Psoas muscle (tissue), 7 donors: ENCODE measurements at regions not wholly inside any gene's neighbourhood (a gene's known extent, or its start where the extent isn't known, plus 50 kb on each side); places are given as distances from the start of the nearest gene placed in this dataset.

ENCODE experiments used
- ATAC-seq, 4 donors: fragments of 200-7000 bp; cut with Tn5 transposase; one replicate each; pipeline ENCODE4 v1.9.1; 2020; ENCODE audit warnings: moderate library complexity in 3 of 4, mild to moderate bottlenecking in 2 of 4
- DNase-seq, 2 donors: peaks; one replicate each; pipeline ENCODE4 v3.0.0-alpha.2; 2020
- H3K27ac ChIP-seq: fragments of 200-600 bp; one replicate; pipeline ENCODE4 v1.8.0; 2022
- H3K27me3 ChIP-seq, 3 donors: fragments of 200-600 bp in 1 of 3; one replicate each; pipeline versions ENCODE4 v1.6.1 to v1.8.0; 2013 to 2022; ENCODE audit warnings: low read length in 2 of 3, mild to moderate bottlenecking in 2 of 3, moderate library complexity in 1 of 3; ENCODE audit not compliant: insufficient read depth in 3 of 3
- H3K36me3 ChIP-seq, 2 donors: fragments of 200-600 bp in 1 of 2; one replicate each; pipeline versions ENCODE4 v1.6.1 to v1.8.0; 2013 to 2022; ENCODE audit warnings: low read depth in 1 of 2, mild to moderate bottlenecking in 1 of 2, moderate library complexity in 1 of 2; ENCODE audit not compliant: insufficient read depth in 1 of 2
- H3K4me1 ChIP-seq: fragments of 200-600 bp; one replicate; pipeline ENCODE4 v1.8.0; 2022
- H3K4me3 ChIP-seq: fragments of 200-600 bp; one replicate; pipeline ENCODE4 v1.8.0; 2022; ENCODE audit warnings: mild to moderate bottlenecking
- H3K9me3 ChIP-seq: fragments of 200-600 bp; one replicate; pipeline ENCODE4 v1.8.0; 2022
- CTCF ChIP-seq: fragments of 200-600 bp; IDR thresholded peaks from one replicate; pipeline ENCODE4 v1.8.0; 2022; ENCODE audit warnings: antibody characterized with exemption
- WGBS, 3 donors: extraction: QIAGEN DNeasy Blood & Tissue Kit; methylation state at CpG; one replicate each; pipeline versions ENCODE4 v1.1.6 to v1.1.7; 2013; 5-methylcytosine and 5-hydroxymethylcytosine counted together
- intact Hi-C, 2 donors: fragments of 100-400 bp; cut with DNase I; formaldehyde crosslinking; loops; one replicate each; pipeline versions ENCODE4 v1.11.0 to v1.14.2; 2022
- donor health status: healthy with polysubstance abuse.
- donor health status: DM: no; HTN: no; CAD: no; lungs with moderate emphysema.
- donor health status: Bipolar disorder and iron deficiency.
- donor health status: healthy.
- donor health status: DM: yes; HTN: yes; CAD: no.
- donor health status: DM: no; HTN: no; CAD: no.
- donor health status: DM: yes; HTN: yes; CAD: no.

DNA sequence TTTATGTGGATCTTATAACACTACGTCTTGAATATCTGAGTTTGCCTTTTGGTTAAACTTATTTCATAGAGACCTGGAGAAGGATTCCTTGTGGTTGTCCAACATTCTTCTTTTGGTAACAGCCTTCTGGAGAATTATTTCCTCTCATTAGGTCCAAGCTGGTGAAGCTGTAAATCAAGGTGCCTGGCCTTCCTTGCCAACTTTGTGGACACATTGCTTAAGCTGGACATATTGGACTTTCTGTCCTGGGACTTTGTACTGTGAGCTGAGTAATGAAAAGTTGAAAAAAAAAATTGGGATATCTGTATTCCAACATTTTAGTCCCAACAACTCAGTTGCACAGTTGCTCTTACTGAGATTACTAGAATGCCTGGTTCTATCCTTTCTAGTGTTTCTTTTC is 186.2 kb downstream of the HAO1 start:
- Histone ChIP-seq H3K27ac (no peak overlapping the region), H3K4me1 (no peaks in the 10 kb centered on the region), H3K9me3 (no peaks in the 10 kb centered on the region), H3K36me3 (no peaks in the 10 kb centered on the region), H3K4me3 (no peak overlapping the region), H3K27me3 (no peaks in the 10 kb centered on the region)
- ATAC-seq (no peak), DNase-seq (no peak)
- no peak for TF ChIP-seq CTCF
- intact Hi-C loops, result no loop called here
- WGBS, 3 donors, result 79 to 88% (median 80%) methylated on average over 1 of the region's 1 CpG

DNA sequence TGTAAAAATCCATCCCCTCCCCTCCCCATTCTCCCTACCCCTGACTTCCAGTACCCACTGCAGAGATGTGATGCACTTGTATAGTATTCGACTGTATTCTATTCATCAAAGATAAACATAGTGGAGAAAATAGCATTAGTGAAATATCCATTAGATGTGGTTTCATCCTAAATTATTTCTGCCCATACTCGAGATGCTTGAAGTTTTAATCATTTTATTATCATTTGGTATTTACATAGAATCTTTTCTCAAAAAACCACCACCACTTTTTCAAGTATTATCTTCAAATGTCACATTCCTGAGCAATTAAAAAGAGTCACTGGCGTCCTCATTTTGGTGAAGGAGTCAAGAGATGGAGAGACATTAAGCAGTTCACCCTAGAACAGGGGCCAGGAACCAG is 181.9 kb downstream of the HAO1 start:
- WGBS, 3 donors, result 69 to 81% (median 72%) methylated on average over 3 of the region's 3 CpGs
- intact Hi-C loops, result no loop called here
- no peaks in the 10 kb centered on the region for H3K36me3 ChIP-seq

GRCh38 chr20:7760247-7761031 is 179.8 kb downstream of the HAO1 start:
- no peak for TF ChIP-seq CTCF
- intact Hi-C loops, result no loop called here
- H3K9me3 ChIP-seq, result no peaks in the 10 kb centered on the region
- no peaks in the 10 kb centered on the region for H3K36me3 ChIP-seq
- no peak overlapping the region for H3K27ac ChIP-seq
- H3K4me3 ChIP-seq, result no peak overlapping the region
- DNase-seq, result no peak
- 23 to 40% (median 31%) methylated on average over 1 of the region's 1 CpG for WGBS, 3 donors
- no peaks in the 10 kb centered on the region for H3K4me1 ChIP-seq
- ATAC-seq, result no peak
- H3K27me3 ChIP-seq, result no peaks in the 10 kb centered on the region

More for the DNA sequence above, 181.9 kb downstream of the HAO1 start:
- Histone ChIP-seq H3K27me3 (no peaks in the 10 kb centered on the region), H3K27ac (no peak overlapping the region), H3K4me3 (no peak overlapping the region), H3K4me1 (no peaks in the 10 kb centered on the region), H3K9me3 (no peaks in the 10 kb centered on the region)
- no peak for ATAC-seq
- no peak for TF ChIP-seq CTCF
- DNase-seq, result no peak

DNA sequence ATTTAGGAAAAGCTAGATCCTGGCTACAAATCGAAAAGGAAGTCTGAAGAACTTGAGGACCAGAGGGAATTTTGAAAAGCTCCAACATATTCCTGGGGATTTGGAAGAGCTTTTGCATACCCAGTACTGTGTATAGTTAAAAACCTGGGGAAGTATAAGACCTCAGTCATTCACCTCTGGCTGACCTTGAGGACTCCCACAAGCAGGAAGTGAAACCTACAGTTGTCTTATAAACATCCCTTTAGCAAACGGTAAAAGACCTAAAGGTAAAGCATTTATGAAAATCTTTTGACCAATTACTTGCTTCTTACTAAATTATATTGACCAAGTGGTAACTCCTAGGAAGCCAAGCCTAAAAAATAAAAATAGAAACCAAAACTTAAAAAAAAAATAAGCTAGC is 175.0 kb downstream of the HAO1 start:
- H3K27ac ChIP-seq, result no peak overlapping the region
- WGBS, 3 donors, result 53 to 54% (median 54%) methylated on average over 2 of the region's 2 CpGs

More for the DNA sequence above, 175.0 kb downstream of the HAO1 start:
- no peaks in the 10 kb centered on the region for H3K4me1 ChIP-seq
- H3K9me3 ChIP-seq, result no peaks in the 10 kb centered on the region
- DNase-seq (no peak), ATAC-seq (no peak)
- no peak for TF ChIP-seq CTCF
- H3K36me3 ChIP-seq, result no peaks in the 10 kb centered on the region
- intact Hi-C loops, result no loop called here
- H3K4me3 ChIP-seq, result no peak overlapping the region
- H3K27me3 ChIP-seq, result no peaks in the 10 kb centered on the region
